Panc1 (cell line): ENCODE measurements at regions not wholly inside any gene's neighbourhood (a gene's known extent, or its start where the extent isn't known, plus 50 kb on each side); places are given as distances from the start of the nearest gene placed in this dataset.

Experiments
- CTCF ChIP-seq: fragments of 450-650 bp; IDR thresholded peaks from 2 replicates; pipeline ENCODE4 v1.5.1; 2017; ENCODE audit warnings: mild to moderate bottlenecking
- POLR2AphosphoS5 ChIP-seq: IDR thresholded peaks from 2 replicates; pipeline ENCODE4 v1.6.1; 2012; ENCODE audit warnings: mild to moderate bottlenecking, low read depth, low read length, moderate library complexity
- SIN3A ChIP-seq: IDR thresholded peaks from 2 replicates; pipeline ENCODE4 v1.6.1; 2012; ENCODE audit warnings: low read depth, mild to moderate bottlenecking, low read length, moderate library complexity, borderline replicate concordance; ENCODE audit not compliant: insufficient read depth

- TF ChIP-seq CTCF (no peak), POLR2AphosphoS5 (no peak), SIN3A (no peak)
Observed at GRCh38 chr10:65306201-65306600, 1619.6 kb upstream of the LRRTM3 start.
